Fibroblast of skin of left biceps (primary cell): ENCODE measurements at regions not wholly inside any gene's neighbourhood (a gene's known extent, or its start where the extent isn't known, plus 50 kb on each side); places are given as distances from the start of the nearest gene placed in this dataset.

Experiments used
- DNase-seq, 2 experiments: peaks; one replicate each; pipeline ENCODE4 v3.0.0-alpha.2; 2013; ENCODE audit warnings: low read depth in 2 of 2

GRCh38 chr11:134578807-134579723 is 167.0 kb upstream of the B3GAT1 start:
- no peak for DNase-seq

- no peak for DNase-seq
Measured at GRCh38 chr11:134577751-134578395, 165.8 kb upstream of the B3GAT1 start.

- DNase-seq: no peak
Measured at GRCh38 chr11:134576721-134577171, 164.7 kb upstream of the B3GAT1 start.

- no peak for DNase-seq
Measured at GRCh38 chr11:134576286-134576685, 164.2 kb upstream of the B3GAT1 start.

GRCh38 chr11:134575504-134576230 is 163.6 kb upstream of the B3GAT1 start:
- no peak for DNase-seq

- DNase-seq: no peak
Measured at GRCh38 chr11:134574947-134575346, 162.9 kb upstream of the B3GAT1 start.

- DNase-seq: no peak
Measured at GRCh38 chr11:134574425-134574824, 162.4 kb upstream of the B3GAT1 start.

- no peak for DNase-seq
Measured at GRCh38 chr11:134573857-134574256, 161.8 kb upstream of the B3GAT1 start.

- DNase-seq: no peak
Measured at GRCh38 chr11:134572741-134573675, 161.0 kb upstream of the B3GAT1 start.

- DNase-seq: no peak
Measured at GRCh38 chr11:134571301-134571700, 159.3 kb upstream of the B3GAT1 start.

GRCh38 chr11:134569195-134569594 is 157.2 kb upstream of the B3GAT1 start:
- DNase-seq: no peak

GRCh38 chr11:134566311-134566710 is 154.3 kb upstream of the B3GAT1 start:
- no peak for DNase-seq

GRCh38 chr11:134565343-134565891 is 153.4 kb upstream of the B3GAT1 start:
- DNase-seq: no peak

- no peak for DNase-seq
Measured at GRCh38 chr11:134564472-134565200, 152.6 kb upstream of the B3GAT1 start.

- no peak for DNase-seq
Measured at GRCh38 chr11:134562941-134563471, 151.0 kb upstream of the B3GAT1 start.

GRCh38 chr11:134562196-134562595 is 150.2 kb upstream of the B3GAT1 start:
- no peak for DNase-seq

- no peak for DNase-seq
Measured at GRCh38 chr11:134561331-134561720, 149.3 kb upstream of the B3GAT1 start.

- DNase-seq: no peak
Measured at GRCh38 chr11:134560566-134561330, 148.7 kb upstream of the B3GAT1 start.

- DNase-seq: no peak
Measured at GRCh38 chr11:134560066-134560465, 148.0 kb upstream of the B3GAT1 start.
